Loucy (cell line): ENCODE measurements at regions not wholly inside any gene's neighbourhood (a gene's known extent, or its start where the extent isn't known, plus 50 kb on each side); places are given as distances from the start of the nearest gene placed in this dataset.
"Not testable (repeated sequence)": the region's sequence is repeated elsewhere in the genome, so short reads cannot be mapped to it uniquely, and the experiment has no call there.

Experiments used
- H2AFZ ChIP-seq: fragments of 200-600 bp; sonication (generic); 2 replicates; pipeline ENCODE4 v1.6.0; 2016; ENCODE audit warnings: antibody characterized with exemption, mild to moderate bottlenecking, low read length, moderate library complexity
- H3F3A ChIP-seq: fragments of 200-600 bp; 2 replicates; pipeline ENCODE4 v1.6.0; 2016; ENCODE audit warnings: antibody characterized with exemption, low read depth, mild to moderate bottlenecking
- H3K27me3 ChIP-seq: fragments of 200-600 bp; sonication (generic); 2 replicates; pipeline ENCODE4 v1.6.1; 2014; ENCODE audit warnings: low read length, mild to moderate bottlenecking; ENCODE audit not compliant: insufficient read depth, poor library complexity, severe bottlenecking
- H3K36me3 ChIP-seq: fragments of 200-600 bp; sonication (generic); 2 replicates; pipeline ENCODE4 v1.6.1; 2016; ENCODE audit warnings: low read length; ENCODE audit not compliant: insufficient read depth
- H3K4me1 ChIP-seq: fragments of 200-600 bp; sonication (generic); 2 replicates; pipeline ENCODE4 v1.5.1; 2014; ENCODE audit warnings: low read length, mild to moderate bottlenecking; ENCODE audit not compliant: insufficient read depth, poor library complexity, severe bottlenecking
- H3K4me2 ChIP-seq: fragments of 200-600 bp; sonication (generic); 2 replicates; pipeline ENCODE4 v1.6.0; 2014; ENCODE audit warnings: antibody characterized with exemption, low read length, low read depth, mild to moderate bottlenecking; ENCODE audit not compliant: poor library complexity, severe bottlenecking
- H3K4me3 ChIP-seq: fragments of 200-600 bp; sonication (generic); 2 replicates; pipeline ENCODE4 v1.5.1; 2014; ENCODE audit warnings: low read length, mild to moderate bottlenecking, mixed read lengths; ENCODE audit not compliant: poor library complexity, severe bottlenecking
- H3K79me2 ChIP-seq: fragments of 200-600 bp; sonication (generic); 2 replicates; pipeline ENCODE4 v1.6.1; 2014; ENCODE audit warnings: low read length; ENCODE audit not compliant: insufficient read depth
- H3K9ac ChIP-seq: fragments of 200-600 bp; sonication (generic); 2 replicates; pipeline ENCODE4 v1.6.0; 2014; ENCODE audit warnings: mild to moderate bottlenecking, low read depth, low read length, moderate library complexity; ENCODE audit not compliant: poor library complexity, severe bottlenecking
- H3K9me2 ChIP-seq: fragments of 200-600 bp; sonication (generic); replicated peaks from 2 replicates; pipeline ENCODE4 v1.6.1; 2016; ENCODE audit warnings: low read depth, low read length, mixed read lengths
- H3K9me3 ChIP-seq: fragments of 200-600 bp; sonication (generic); 2 replicates; pipeline ENCODE4 v1.6.1; 2014; ENCODE audit warnings: mild to moderate bottlenecking, antibody characterized with exemption, low read length, low read depth; ENCODE audit not compliant: insufficient read depth
- H4K20me1 ChIP-seq: fragments of 200-600 bp; sonication (generic); 2 replicates; pipeline ENCODE4 v1.6.0; 2014; ENCODE audit warnings: antibody characterized with exemption, low read length, mild to moderate bottlenecking; ENCODE audit not compliant: insufficient read depth, poor library complexity, severe bottlenecking
- EZH2phosphoT487 ChIP-seq: fragments of 200-600 bp; IDR thresholded peaks from 2 replicates; pipeline ENCODE4 v1.6.1; 2018; ENCODE audit warnings: antibody characterized with exemption, mild to moderate bottlenecking, moderate library complexity, borderline replicate concordance
- TF ChIP-seq, protein P1 (sequence below): fragments of 200-600 bp; sonication (generic); conservative IDR thresholded peaks from 2 replicates; pipeline ENCODE4 v1.5.1; 2014; ENCODE audit warnings: mild to moderate bottlenecking, antibody characterized with exemption, low read length

DNA sequence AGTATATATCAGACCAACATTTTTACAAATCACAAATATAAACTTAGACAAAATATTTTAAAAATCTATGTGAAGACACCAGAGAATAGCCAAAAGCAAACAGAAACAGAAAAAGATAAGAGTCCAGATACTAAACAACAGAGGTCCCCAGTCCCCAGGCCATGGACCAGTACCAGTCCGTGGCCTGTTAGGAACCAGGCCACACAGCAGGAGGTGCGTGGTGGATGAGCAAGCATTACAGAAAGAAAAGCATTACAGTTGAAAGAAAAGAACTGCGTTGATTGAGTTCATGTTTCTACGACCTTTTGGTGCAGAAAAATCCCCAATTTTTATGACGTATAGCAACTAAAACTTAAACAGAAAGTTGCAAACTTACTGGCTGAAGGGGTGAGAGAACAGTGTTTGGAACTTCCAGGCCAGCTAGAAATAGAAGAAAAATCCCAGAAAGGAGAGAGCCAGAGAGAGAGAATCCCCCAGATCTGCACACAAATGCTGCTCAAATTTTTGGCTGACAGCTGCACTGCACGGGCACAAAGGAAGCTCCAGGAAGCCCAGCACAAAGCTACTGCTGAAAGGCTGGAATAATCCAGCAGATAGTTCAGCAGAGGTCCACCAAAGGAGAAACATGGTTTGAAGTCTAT lies 159.6 kb upstream of the C14orf180 start:
- Histone ChIP-seq H3K27me3 (no peaks in the 10 kb centered on the region), H3K9me2 (no peaks in the 10 kb centered on the region), H3K4me3 (no peak overlapping the region), H3K9me3 (no peaks in the 10 kb centered on the region), H3K4me1 (no peaks in the 10 kb centered on the region), H3F3A (no peaks in the 10 kb centered on the region), H3K79me2 (no peaks in the 10 kb centered on the region), H3K9ac (no peak overlapping the region), H2AFZ (no peak overlapping the region), H4K20me1 (no peaks in the 10 kb centered on the region), H3K36me3 (no peaks in the 10 kb centered on the region), H3K4me2 (no peak overlapping the region)
- TF ChIP-seq, protein P1, sequence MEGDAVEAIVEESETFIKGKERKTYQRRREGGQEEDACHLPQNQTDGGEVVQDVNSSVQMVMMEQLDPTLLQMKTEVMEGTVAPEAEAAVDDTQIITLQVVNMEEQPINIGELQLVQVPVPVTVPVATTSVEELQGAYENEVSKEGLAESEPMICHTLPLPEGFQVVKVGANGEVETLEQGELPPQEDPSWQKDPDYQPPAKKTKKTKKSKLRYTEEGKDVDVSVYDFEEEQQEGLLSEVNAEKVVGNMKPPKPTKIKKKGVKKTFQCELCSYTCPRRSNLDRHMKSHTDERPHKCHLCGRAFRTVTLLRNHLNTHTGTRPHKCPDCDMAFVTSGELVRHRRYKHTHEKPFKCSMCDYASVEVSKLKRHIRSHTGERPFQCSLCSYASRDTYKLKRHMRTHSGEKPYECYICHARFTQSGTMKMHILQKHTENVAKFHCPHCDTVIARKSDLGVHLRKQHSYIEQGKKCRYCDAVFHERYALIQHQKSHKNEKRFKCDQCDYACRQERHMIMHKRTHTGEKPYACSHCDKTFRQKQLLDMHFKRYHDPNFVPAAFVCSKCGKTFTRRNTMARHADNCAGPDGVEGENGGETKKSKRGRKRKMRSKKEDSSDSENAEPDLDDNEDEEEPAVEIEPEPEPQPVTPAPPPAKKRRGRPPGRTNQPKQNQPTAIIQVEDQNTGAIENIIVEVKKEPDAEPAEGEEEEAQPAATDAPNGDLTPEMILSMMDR, result no peak
- no peak for TF ChIP-seq EZH2phosphoT487

DNA sequence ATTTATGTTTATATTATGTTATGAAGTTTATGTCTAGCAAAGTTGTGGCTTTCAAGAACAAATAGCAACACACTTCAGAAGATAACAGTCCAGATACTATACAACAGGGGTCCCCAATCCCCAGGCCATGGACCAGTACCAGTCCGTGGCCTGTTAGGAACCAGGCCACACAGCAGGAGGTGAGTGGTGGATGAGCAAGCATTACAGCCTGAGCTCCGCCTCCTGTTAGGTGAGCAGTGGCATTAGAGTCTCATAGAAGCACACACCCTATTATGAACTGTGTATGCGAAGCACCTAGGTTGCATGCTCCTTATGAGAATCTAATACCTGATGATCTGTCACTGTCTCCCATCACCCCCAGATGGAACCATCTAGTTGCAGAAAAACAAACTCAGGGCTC lies 159.0 kb upstream of the C14orf180 start:
- H4K20me1 ChIP-seq, H3F3A ChIP-seq, H3K4me2 ChIP-seq, H3K79me2 ChIP-seq, H3K9ac ChIP-seq, H3K36me3 ChIP-seq, H2AFZ ChIP-seq, H3K4me1 ChIP-seq, H3K9me3 ChIP-seq, H3K4me3 ChIP-seq, H3K27me3 ChIP-seq, H3K9me2 ChIP-seq: not testable (repeated sequence)

DNA sequence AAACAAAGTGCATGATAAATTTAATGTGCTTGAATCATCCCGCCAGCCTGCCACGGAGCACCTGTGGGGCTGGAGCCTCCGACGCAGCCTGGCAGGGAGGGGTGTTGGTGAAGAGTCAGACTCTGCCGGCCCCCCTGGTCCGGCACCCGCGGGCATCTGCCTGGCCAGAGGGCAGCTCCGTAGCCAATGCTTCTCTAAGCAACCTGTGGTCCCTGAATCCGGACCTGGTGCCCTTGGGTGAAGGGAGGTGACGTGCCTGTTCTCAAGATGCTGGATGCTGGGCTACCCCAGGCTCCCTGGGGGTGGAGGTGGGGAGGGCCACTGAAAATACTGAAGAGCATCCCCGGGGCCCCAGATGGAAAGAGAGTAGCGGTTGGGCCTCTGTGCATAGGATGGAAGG lies 158.6 kb upstream of the C14orf180 start:
- H2AFZ ChIP-seq, result no peak overlapping the region
- H3K27me3 ChIP-seq, result no peaks in the 10 kb centered on the region
- H3K9me3 ChIP-seq, result no peaks in the 10 kb centered on the region
- no peak overlapping the region for H3K4me2 ChIP-seq
- no peaks in the 10 kb centered on the region for H4K20me1 ChIP-seq
- H3K9ac ChIP-seq, result no peak overlapping the region
- H3K79me2 ChIP-seq, result no peaks in the 10 kb centered on the region
- H3K9me2 ChIP-seq, result no peaks in the 10 kb centered on the region
- no peak overlapping the region for H3K4me3 ChIP-seq
- no peaks in the 10 kb centered on the region for H3F3A ChIP-seq
- no peaks in the 10 kb centered on the region for H3K4me1 ChIP-seq
- no peaks in the 10 kb centered on the region for H3K36me3 ChIP-seq
- TF ChIP-seq EZH2phosphoT487, result no peak

DNA sequence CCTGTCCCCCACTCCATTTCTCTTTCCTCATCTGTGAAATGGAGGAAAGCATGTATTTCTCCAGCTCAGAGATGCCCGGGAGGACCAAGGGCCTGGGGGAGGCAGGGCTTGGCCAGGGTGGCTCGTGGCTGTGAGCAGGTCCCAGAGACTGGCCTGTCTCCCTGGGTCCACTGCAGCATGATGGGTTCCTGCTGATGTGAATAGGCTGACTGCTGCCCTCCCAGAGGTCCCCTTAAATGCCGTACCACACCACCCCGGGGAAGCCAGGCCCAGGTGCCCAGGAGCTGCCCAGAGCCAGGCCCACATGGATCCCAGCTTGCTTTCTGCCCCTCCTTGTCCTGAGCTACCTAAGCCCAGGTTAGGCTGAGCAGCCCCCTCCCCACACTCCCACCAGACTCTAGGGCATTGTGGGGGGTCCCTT lies 158.2 kb upstream of the C14orf180 start:
- H4K20me1 ChIP-seq, result no peaks in the 10 kb centered on the region
- H3K9me2 ChIP-seq, result no peaks in the 10 kb centered on the region
- H3K4me1 ChIP-seq, result no peaks in the 10 kb centered on the region
- no peaks in the 10 kb centered on the region for H3K36me3 ChIP-seq
- H3K79me2 ChIP-seq, result no peaks in the 10 kb centered on the region
- no peak overlapping the region for H3K4me2 ChIP-seq
- H3K9me3 ChIP-seq, result no peaks in the 10 kb centered on the region
- TF ChIP-seq EZH2phosphoT487, result no peak
- TF ChIP-seq, protein P1, result no peak
- no peak overlapping the region for H3K4me3 ChIP-seq
- no peak overlapping the region for H2AFZ ChIP-seq
- no peaks in the 10 kb centered on the region for H3K27me3 ChIP-seq
- no peak overlapping the region for H3K9ac ChIP-seq
- H3F3A ChIP-seq, result no peaks in the 10 kb centered on the region
